HCT116 (cell line): ENCODE measurements at regions not wholly inside any gene's neighbourhood (a gene's known extent, or its start where the extent isn't known, plus 50 kb on each side); places are given as distances from the start of the nearest gene placed in this dataset.

Experiments used
- ATAC-seq: fragments of 200-7000 bp; cut with Tn5 transposase; 2 replicates; pipeline ENCODE4 v1.9.1; 2020; ENCODE audit warnings: mild to moderate bottlenecking, moderate library complexity
- BruUV-seq: library from RNA; stranded (reverse); fragments of 400-500 nt; replicated peaks from 2 replicates; lab custom pipeline; 2021; lab: Mats Ljungman, UMichigan
- CTCF ChIA-PET: fragments of 300-600 bp; sonication (Branson Sonifier 250); formaldehyde crosslinking; loops from one replicate; lab custom pipeline; 2021; ENCODE audit warnings: antibody characterized with exemption; lab: Charles Lee
- POLR2A ChIA-PET: fragments of 300-600, 350-600 bp; sonication (Branson Sonifier 250); formaldehyde crosslinking; loops from one replicate; lab custom pipeline; 2021; ENCODE audit warnings: antibody characterized with exemption; lab: Charles Lee
- RAD21 ChIA-PET, 2 experiments: fragments of 300-600 bp; sonication (Branson Sonifier 250); formaldehyde crosslinking; loops; one replicate each; lab custom pipeline; 2023; ENCODE audit warnings: low total read pairs in 2 of 2; ENCODE audit not compliant: uncharacterized antibody in 2 of 2, unreplicated experiment in 2 of 2, low non-redundant PET in 1 of 2; lab: Charles Lee
- DNase-seq: peaks from one replicate; pipeline ENCODE4 v3.0.0-alpha.2; 2010; ENCODE audit warnings: low read depth, low spot score
- H2AFZ ChIP-seq: fragments of 200-600 bp; shearing (Covaris generic), sonication (generic); 2 replicates; pipeline ENCODE4 v1.6.1; 2017; ENCODE audit warnings: low read depth, mixed run types, mixed read lengths, antibody characterized with exemption, low read length; ENCODE audit not compliant: poor library complexity, severe bottlenecking
- H3K27ac ChIP-seq: 2 replicates; pipeline ENCODE4 v1.5.1; 2012; ENCODE audit warnings: low read depth, low read length
- H3K27me3 ChIP-seq: fragments of 200-600 bp; sonication (generic); 2 replicates; pipeline ENCODE4 v1.6.1; 2016; ENCODE audit warnings: mixed run types, low read length, mixed read lengths; ENCODE audit not compliant: insufficient read depth
- H3K36me3 ChIP-seq, 2 experiments: fragments of 200-500 bp in 1 of 2; fragments of 200-600 bp in 1 of 2; sonication (Bioruptor generic) in 1 of 2; sonication (generic) in 1 of 2; 2 replicates each; pipeline versions ENCODE4 v1.5.1 to v1.6.1; 2014 to 2016; ENCODE audit warnings: low read length in 2 of 2, inconsistent platforms in 1 of 2, mixed read lengths in 1 of 2, mixed run types in 1 of 2; ENCODE audit not compliant: insufficient read depth in 2 of 2, control insufficient read depth in 1 of 2
- H3K4me1 ChIP-seq, 2 experiments: fragments of 200-600 bp in 1 of 2; sonication (generic) in 1 of 2; 2 replicates each; pipeline versions ENCODE4 v1.5.1 to v1.6.1; 2012 to 2017; ENCODE audit warnings: low read length in 2 of 2, inconsistent platforms in 1 of 2, mild to moderate bottlenecking in 1 of 2, mixed read lengths in 1 of 2, mixed run types in 1 of 2, moderate library complexity in 1 of 2; ENCODE audit not compliant: insufficient read depth in 2 of 2, control insufficient read depth in 1 of 2
- H3K4me2 ChIP-seq: fragments of 200-600 bp; sonication (generic); 2 replicates; pipeline ENCODE4 v1.6.1; 2017; ENCODE audit warnings: mixed run types, low read length, mixed read lengths
- H3K4me3 ChIP-seq, 2 experiments: fragments of 200-600 bp in 1 of 2; sonication (generic) in 1 of 2; replicated peaks in 1 of 2; 2 replicates each; pipeline ENCODE4 v1.5.1; 2011 to 2016; ENCODE audit warnings: low read length in 2 of 2, control low read depth in 1 of 2, low read depth in 1 of 2, mild to moderate bottlenecking in 1 of 2, mixed read lengths in 1 of 2, mixed run types in 1 of 2
- H3K79me2 ChIP-seq: fragments of 200-600 bp; sonication (generic); 2 replicates; pipeline ENCODE4 v1.6.1; 2017; ENCODE audit warnings: mild to moderate bottlenecking, mixed run types, low read length, moderate library complexity, mixed read lengths; ENCODE audit not compliant: insufficient read depth
- H3K9ac ChIP-seq: fragments of 200-600 bp; sonication (generic); 2 replicates; pipeline ENCODE4 v1.6.1; 2016; ENCODE audit warnings: low read length, mixed read lengths
- H3K9me2 ChIP-seq: fragments of 200-600 bp; sonication (generic), shearing (Covaris generic); 2 replicates; pipeline ENCODE4 v1.6.1; 2017; ENCODE audit warnings: mixed run types, mild to moderate bottlenecking, moderate library complexity; ENCODE audit not compliant: insufficient read depth
- H3K9me3 ChIP-seq, 2 experiments: fragments of 200-500 bp in 1 of 2; fragments of 200-600 bp in 1 of 2; sonication (Bioruptor generic) in 1 of 2; sonication (generic) in 1 of 2; 2 replicates each; pipeline ENCODE4 v1.6.1; 2014 to 2017; ENCODE audit warnings: low read length in 2 of 2, mixed read lengths in 2 of 2, inconsistent platforms in 1 of 2, low read depth in 1 of 2, mild to moderate bottlenecking in 1 of 2, mixed run types in 1 of 2, moderate library complexity in 1 of 2; ENCODE audit not compliant: control insufficient read depth in 1 of 2, insufficient read depth in 1 of 2
- H4K20me1 ChIP-seq: fragments of 200-600 bp; sonication (generic), shearing (Covaris generic); 2 replicates; pipeline ENCODE4 v1.6.1; 2017; ENCODE audit warnings: mixed run types, mild to moderate bottlenecking, moderate library complexity; ENCODE audit not compliant: insufficient read depth
- CBX3 ChIP-seq: IDR thresholded peaks from 2 replicates; pipeline ENCODE4 v1.6.1; 2012; ENCODE audit warnings: low read depth
- CEBPB ChIP-seq: IDR thresholded peaks from 2 replicates; pipeline ENCODE4 v1.6.1; 2012; ENCODE audit warnings: low read depth
- EZH2 ChIP-seq: fragments of 200-600 bp; sonication (generic); IDR thresholded peaks from 2 replicates; pipeline ENCODE4 v1.6.1; 2017; ENCODE audit warnings: antibody characterized with exemption, mixed run types
- EZH2phosphoT487 ChIP-seq: fragments of 200-600 bp; IDR thresholded peaks from 2 replicates; pipeline ENCODE4 v1.6.1; 2018; ENCODE audit warnings: antibody characterized with exemption, borderline replicate concordance
- FOSL1 ChIP-seq: IDR thresholded peaks from 2 replicates; pipeline ENCODE4 v1.6.1; 2012; ENCODE audit warnings: low read depth
- RAD21 ChIP-seq: IDR thresholded peaks from 2 replicates; pipeline ENCODE4 v1.6.1; 2012; ENCODE audit warnings: low read depth, mild to moderate bottlenecking
- SIN3A ChIP-seq: IDR thresholded peaks from 2 replicates; pipeline ENCODE4 v1.6.1; 2012; ENCODE audit warnings: low read depth
- ZFX ChIP-seq: fragments of 450-650 bp; IDR thresholded peaks from 2 replicates; pipeline ENCODE4 v1.6.1; 2017
- intact Hi-C: fragments of 100-400 bp; cut with micrococcal nuclease; formaldehyde crosslinking; loops from 2 replicates; pipeline ENCODE4 v1.10.0; 2022
- TF ChIP-seq, protein P1 (sequence below): IDR thresholded peaks from 2 replicates; pipeline ENCODE4 v1.6.1; 2011; ENCODE audit warnings: mild to moderate bottlenecking, low read length, moderate library complexity; ENCODE audit not compliant: insufficient replicate concordance; ENCODE audit errors: extremely low read depth
- TF ChIP-seq, protein P2 (sequence below): IDR thresholded peaks from 2 replicates; pipeline ENCODE4 v1.6.1; 2012
- TF ChIP-seq, protein P3 (sequence below): IDR thresholded peaks from 2 replicates; pipeline ENCODE4 v1.6.1; 2012

DNA sequence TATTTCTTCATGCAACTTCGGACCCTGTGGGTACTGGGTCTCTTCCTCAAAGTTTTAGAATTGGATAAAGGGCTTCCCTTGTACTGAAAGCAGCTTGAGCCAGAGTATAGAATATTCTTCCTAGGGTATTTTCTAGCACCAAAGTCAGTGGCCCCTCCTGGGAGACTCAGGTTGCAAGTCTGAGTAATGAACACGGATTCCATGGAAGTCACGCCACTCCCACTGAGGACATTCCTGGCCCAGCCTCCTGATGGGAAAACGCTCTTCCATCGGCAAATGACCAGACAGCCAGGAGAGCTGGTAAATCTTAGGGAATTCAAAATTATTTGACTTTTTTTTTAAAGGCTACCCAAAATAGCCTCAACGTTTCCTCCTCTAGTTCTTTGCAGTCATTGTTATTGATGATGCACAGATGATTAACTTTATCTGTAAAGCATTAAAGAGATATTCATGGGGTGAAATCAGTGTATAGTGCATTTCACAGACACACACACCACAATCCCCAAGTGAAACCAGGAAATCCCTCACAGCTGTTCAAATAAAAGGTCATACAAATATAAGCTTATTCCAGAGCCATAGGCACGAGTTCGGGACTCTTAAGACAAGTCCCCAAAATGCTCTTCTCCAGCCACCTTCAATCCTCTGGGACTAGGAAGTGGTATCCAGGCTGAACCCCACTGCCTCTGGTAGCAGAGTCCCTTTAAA lies 248.8 kb downstream of the SOD2 start:
- Histone ChIP-seq H3K4me1 (no peaks in the 10 kb centered on the region), H3K9me2 (no peaks in the 10 kb centered on the region), H3K4me3 (no peak overlapping the region), H3K27ac (no peak overlapping the region), H3K9me3 (no peaks in the 10 kb centered on the region), H3K79me2 (no peaks in the 10 kb centered on the region), H4K20me1 (no peaks in the 10 kb centered on the region), H3K36me3 (no peaks in the 10 kb centered on the region), H3K9ac (no peak overlapping the region), H2AFZ (no peak overlapping the region), H3K27me3 (peaks cover 86% of the 10 kb centered on the region), H3K4me2 (no peak overlapping the region)
- ChIA-PET POLR2A (no interaction called here), CTCF (no interaction called here), RAD21 (no interaction called here)
- TF ChIP-seq FOSL1 (no peak), EZH2 (no peak), CBX3 (no peak), CEBPB (no peak), ZFX (no peak), SIN3A (no peak), RAD21 (no peak), EZH2phosphoT487 (no peak)
- TF ChIP-seq, protein P1, sequence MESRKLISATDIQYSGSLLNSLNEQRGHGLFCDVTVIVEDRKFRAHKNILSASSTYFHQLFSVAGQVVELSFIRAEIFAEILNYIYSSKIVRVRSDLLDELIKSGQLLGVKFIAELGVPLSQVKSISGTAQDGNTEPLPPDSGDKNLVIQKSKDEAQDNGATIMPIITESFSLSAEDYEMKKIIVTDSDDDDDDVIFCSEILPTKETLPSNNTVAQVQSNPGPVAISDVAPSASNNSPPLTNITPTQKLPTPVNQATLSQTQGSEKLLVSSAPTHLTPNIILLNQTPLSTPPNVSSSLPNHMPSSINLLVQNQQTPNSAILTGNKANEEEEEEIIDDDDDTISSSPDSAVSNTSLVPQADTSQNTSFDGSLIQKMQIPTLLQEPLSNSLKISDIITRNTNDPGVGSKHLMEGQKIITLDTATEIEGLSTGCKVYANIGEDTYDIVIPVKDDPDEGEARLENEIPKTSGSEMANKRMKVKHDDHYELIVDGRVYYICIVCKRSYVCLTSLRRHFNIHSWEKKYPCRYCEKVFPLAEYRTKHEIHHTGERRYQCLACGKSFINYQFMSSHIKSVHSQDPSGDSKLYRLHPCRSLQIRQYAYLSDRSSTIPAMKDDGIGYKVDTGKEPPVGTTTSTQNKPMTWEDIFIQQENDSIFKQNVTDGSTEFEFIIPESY = no peak
- TF ChIP-seq, protein P2, sequence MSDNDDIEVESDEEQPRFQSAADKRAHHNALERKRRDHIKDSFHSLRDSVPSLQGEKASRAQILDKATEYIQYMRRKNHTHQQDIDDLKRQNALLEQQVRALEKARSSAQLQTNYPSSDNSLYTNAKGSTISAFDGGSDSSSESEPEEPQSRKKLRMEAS = no peak
- TF ChIP-seq, protein P3, sequence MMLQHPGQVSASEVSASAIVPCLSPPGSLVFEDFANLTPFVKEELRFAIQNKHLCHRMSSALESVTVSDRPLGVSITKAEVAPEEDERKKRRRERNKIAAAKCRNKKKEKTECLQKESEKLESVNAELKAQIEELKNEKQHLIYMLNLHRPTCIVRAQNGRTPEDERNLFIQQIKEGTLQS = no peak
- intact Hi-C loops = no loop called here
- DNase-seq (no peak), ATAC-seq (no peak)
- BruUV-seq = no TSS peak
